ENCODE measurements at regions not wholly inside any gene's neighbourhood (a gene's known extent, or its start where the extent isn't known, plus 50 kb on each side); places are given as distances from the start of the nearest gene placed in this dataset.

- TF ChIP-seq TAF1 (IDR thresholded peaks at IDR 0.05; ENCODE audit: borderline replicate concordance, insufficient read depth, low read length) (no peak), FOXP2 (optimal IDR thresholded peaks at IDR 0.05; ENCODE audit: borderline replicate concordance, extremely low read depth, extremely low read length, insufficient read depth) (no peak), POLR2AphosphoS5 (IDR thresholded peaks at IDR 0.05; ENCODE audit: low read depth, low read length) (no peak), SIN3A (IDR thresholded peaks at IDR 0.05; ENCODE audit: borderline replicate concordance, insufficient read depth, low read length) (no peak), REST (IDR thresholded peaks at IDR 0.05; ENCODE audit: insufficient read depth in 1 of 2, low read depth in 2 of 2, low read length in 2 of 2) (no peak)
These were observed 1480.2 kb upstream of the GOT2 start for GRCh38 chr16:60214311-60214710.

GRCh38 chr16:60206516-60206915, 1472.4 kb upstream of the GOT2 start:
- TF ChIP-seq TAF1 (IDR thresholded peaks at IDR 0.05; ENCODE audit: borderline replicate concordance, insufficient read depth, low read length) (no peak), SIN3A (IDR thresholded peaks at IDR 0.05; ENCODE audit: borderline replicate concordance, insufficient read depth, low read length) (no peak), POLR2AphosphoS5 (IDR thresholded peaks at IDR 0.05; ENCODE audit: low read depth, low read length) (no peak), REST (IDR thresholded peaks at IDR 0.05; ENCODE audit: insufficient read depth in 1 of 2, low read depth in 2 of 2, low read length in 2 of 2) (no peak), FOXP2 (optimal IDR thresholded peaks at IDR 0.05; ENCODE audit: borderline replicate concordance, extremely low read depth, extremely low read length, insufficient read depth) (no peak)

- TF ChIP-seq POLR2AphosphoS5 (IDR thresholded peaks at IDR 0.05; ENCODE audit: low read depth, low read length) (no peak), FOXP2 (optimal IDR thresholded peaks at IDR 0.05; ENCODE audit: borderline replicate concordance, extremely low read depth, extremely low read length, insufficient read depth) (no peak), SIN3A (IDR thresholded peaks at IDR 0.05; ENCODE audit: borderline replicate concordance, insufficient read depth, low read length) (no peak), TAF1 (IDR thresholded peaks at IDR 0.05; ENCODE audit: borderline replicate concordance, insufficient read depth, low read length) (no peak), REST (IDR thresholded peaks at IDR 0.05; ENCODE audit: insufficient read depth in 1 of 2, low read depth in 2 of 2, low read length in 2 of 2) (no peak)
These were observed 1470.1 kb upstream of the GOT2 start for GRCh38 chr16:60204181-60204580.

- TF ChIP-seq SIN3A (IDR thresholded peaks at IDR 0.05; ENCODE audit: borderline replicate concordance, insufficient read depth, low read length), result no peak
- TF ChIP-seq TAF1 (IDR thresholded peaks at IDR 0.05; ENCODE audit: borderline replicate concordance, insufficient read depth, low read length), result no peak
- TF ChIP-seq FOXP2 (optimal IDR thresholded peaks at IDR 0.05; ENCODE audit: borderline replicate concordance, extremely low read depth, extremely low read length, insufficient read depth), result no peak
- TF ChIP-seq POLR2AphosphoS5 (IDR thresholded peaks at IDR 0.05; ENCODE audit: low read depth, low read length), result no peak
- TF ChIP-seq REST (IDR thresholded peaks at IDR 0.05; ENCODE audit: insufficient read depth in 1 of 2, low read depth in 2 of 2, low read length in 2 of 2), result no peak
These were observed 1469.5 kb upstream of the GOT2 start for GRCh38 chr16:60203525-60204124.

Data from PFSK-1 (cell line).